SK-N-MC (cell line): ENCODE measurements at regions not wholly inside any gene's neighbourhood (a gene's known extent, or its start where the extent isn't known, plus 50 kb on each side); places are given as distances from the start of the nearest gene placed in this dataset.

Experiments
- EZH2 ChIP-seq: fragments of 200-600 bp; sonication (generic); IDR thresholded peaks from one replicate; pipeline ENCODE4 v1.6.1; 2017; ENCODE audit warnings: antibody characterized with exemption
- FOXP2 ChIP-seq: optimal IDR thresholded peaks from 2 replicates; pipeline ENCODE3; 2011; ENCODE audit warnings: mild to moderate bottlenecking, moderate library complexity; ENCODE audit not compliant: insufficient read depth; ENCODE audit errors: extremely low read length, control extremely low read depth
- POLR2AphosphoS5 ChIP-seq: IDR thresholded peaks from 2 replicates; pipeline ENCODE4 v1.6.1; 2012; ENCODE audit warnings: mild to moderate bottlenecking, low read depth, low read length, borderline replicate concordance

GRCh38 chr19:29031216-29031615 lies 181.7 kb downstream of the UQCRFS1 start:
- TF ChIP-seq EZH2 (no peak), POLR2AphosphoS5 (no peak), FOXP2 (no peak)
